HCT116 (cell line): ENCODE measurements at regions not wholly inside any gene's neighbourhood (a gene's known extent, or its start where the extent isn't known, plus 50 kb on each side); places are given as distances from the start of the nearest gene placed in this dataset.

Experiments used
- ATAC-seq: fragments of 200-7000 bp; cut with Tn5 transposase; 2 replicates; pipeline ENCODE4 v1.9.1; 2020; ENCODE audit warnings: mild to moderate bottlenecking, moderate library complexity
- BruUV-seq: library from RNA; stranded (reverse); fragments of 400-500 nt; replicated peaks from 2 replicates; lab custom pipeline; 2021; lab: Mats Ljungman, UMichigan
- CTCF ChIA-PET: fragments of 300-600 bp; sonication (Branson Sonifier 250); formaldehyde crosslinking; loops from one replicate; lab custom pipeline; 2021; ENCODE audit warnings: antibody characterized with exemption; lab: Charles Lee
- POLR2A ChIA-PET: fragments of 300-600, 350-600 bp; sonication (Branson Sonifier 250); formaldehyde crosslinking; loops from one replicate; lab custom pipeline; 2021; ENCODE audit warnings: antibody characterized with exemption; lab: Charles Lee
- RAD21 ChIA-PET, 2 experiments: fragments of 300-600 bp; sonication (Branson Sonifier 250); formaldehyde crosslinking; loops; one replicate each; lab custom pipeline; 2023; ENCODE audit warnings: low total read pairs in 2 of 2; ENCODE audit not compliant: uncharacterized antibody in 2 of 2, unreplicated experiment in 2 of 2, low non-redundant PET in 1 of 2; lab: Charles Lee
- DNase-seq: peaks from one replicate; pipeline ENCODE4 v3.0.0-alpha.2; 2010; ENCODE audit warnings: low read depth, low spot score
- H2AFZ ChIP-seq: fragments of 200-600 bp; shearing (Covaris generic), sonication (generic); 2 replicates; pipeline ENCODE4 v1.6.1; 2017; ENCODE audit warnings: low read depth, mixed run types, mixed read lengths, antibody characterized with exemption, low read length; ENCODE audit not compliant: poor library complexity, severe bottlenecking
- H3K27ac ChIP-seq: 2 replicates; pipeline ENCODE4 v1.5.1; 2012; ENCODE audit warnings: low read depth, low read length
- H3K27me3 ChIP-seq: fragments of 200-600 bp; sonication (generic); 2 replicates; pipeline ENCODE4 v1.6.1; 2016; ENCODE audit warnings: mixed run types, low read length, mixed read lengths; ENCODE audit not compliant: insufficient read depth
- H3K36me3 ChIP-seq, 2 experiments: fragments of 200-500 bp in 1 of 2; fragments of 200-600 bp in 1 of 2; sonication (Bioruptor generic) in 1 of 2; sonication (generic) in 1 of 2; 2 replicates each; pipeline versions ENCODE4 v1.5.1 to v1.6.1; 2014 to 2016; ENCODE audit warnings: low read length in 2 of 2, inconsistent platforms in 1 of 2, mixed read lengths in 1 of 2, mixed run types in 1 of 2; ENCODE audit not compliant: insufficient read depth in 2 of 2, control insufficient read depth in 1 of 2
- H3K4me1 ChIP-seq, 2 experiments: fragments of 200-600 bp in 1 of 2; sonication (generic) in 1 of 2; 2 replicates each; pipeline versions ENCODE4 v1.5.1 to v1.6.1; 2012 to 2017; ENCODE audit warnings: low read length in 2 of 2, inconsistent platforms in 1 of 2, mild to moderate bottlenecking in 1 of 2, mixed read lengths in 1 of 2, mixed run types in 1 of 2, moderate library complexity in 1 of 2; ENCODE audit not compliant: insufficient read depth in 2 of 2, control insufficient read depth in 1 of 2
- H3K4me2 ChIP-seq: fragments of 200-600 bp; sonication (generic); 2 replicates; pipeline ENCODE4 v1.6.1; 2017; ENCODE audit warnings: mixed run types, low read length, mixed read lengths
- H3K4me3 ChIP-seq, 2 experiments: fragments of 200-600 bp in 1 of 2; sonication (generic) in 1 of 2; replicated peaks in 1 of 2; 2 replicates each; pipeline ENCODE4 v1.5.1; 2011 to 2016; ENCODE audit warnings: low read length in 2 of 2, control low read depth in 1 of 2, low read depth in 1 of 2, mild to moderate bottlenecking in 1 of 2, mixed read lengths in 1 of 2, mixed run types in 1 of 2
- H3K79me2 ChIP-seq: fragments of 200-600 bp; sonication (generic); 2 replicates; pipeline ENCODE4 v1.6.1; 2017; ENCODE audit warnings: mild to moderate bottlenecking, mixed run types, low read length, moderate library complexity, mixed read lengths; ENCODE audit not compliant: insufficient read depth
- H3K9ac ChIP-seq: fragments of 200-600 bp; sonication (generic); 2 replicates; pipeline ENCODE4 v1.6.1; 2016; ENCODE audit warnings: low read length, mixed read lengths
- H3K9me2 ChIP-seq: fragments of 200-600 bp; sonication (generic), shearing (Covaris generic); 2 replicates; pipeline ENCODE4 v1.6.1; 2017; ENCODE audit warnings: mixed run types, mild to moderate bottlenecking, moderate library complexity; ENCODE audit not compliant: insufficient read depth
- H3K9me3 ChIP-seq, 2 experiments: fragments of 200-500 bp in 1 of 2; fragments of 200-600 bp in 1 of 2; sonication (Bioruptor generic) in 1 of 2; sonication (generic) in 1 of 2; 2 replicates each; pipeline ENCODE4 v1.6.1; 2014 to 2017; ENCODE audit warnings: low read length in 2 of 2, mixed read lengths in 2 of 2, inconsistent platforms in 1 of 2, low read depth in 1 of 2, mild to moderate bottlenecking in 1 of 2, mixed run types in 1 of 2, moderate library complexity in 1 of 2; ENCODE audit not compliant: control insufficient read depth in 1 of 2, insufficient read depth in 1 of 2
- H4K20me1 ChIP-seq: fragments of 200-600 bp; sonication (generic), shearing (Covaris generic); 2 replicates; pipeline ENCODE4 v1.6.1; 2017; ENCODE audit warnings: mixed run types, mild to moderate bottlenecking, moderate library complexity; ENCODE audit not compliant: insufficient read depth
- CEBPB ChIP-seq: IDR thresholded peaks from 2 replicates; pipeline ENCODE4 v1.6.1; 2012; ENCODE audit warnings: low read depth
- ELF1 ChIP-seq: IDR thresholded peaks from 2 replicates; pipeline ENCODE4 v1.6.1; 2012; ENCODE audit warnings: low read depth, borderline replicate concordance
- SRF ChIP-seq: IDR thresholded peaks from 2 replicates; pipeline ENCODE4 v1.6.1; 2012; ENCODE audit warnings: low read depth
- ZFX ChIP-seq: fragments of 450-650 bp; IDR thresholded peaks from 2 replicates; pipeline ENCODE4 v1.6.1; 2017
- intact Hi-C: fragments of 100-400 bp; cut with micrococcal nuclease; formaldehyde crosslinking; loops from 2 replicates; pipeline ENCODE4 v1.10.0; 2022
- TF ChIP-seq, protein P1 (sequence below): IDR thresholded peaks from 2 replicates; pipeline ENCODE4 v1.6.1; 2012

GRCh38 chr1:8206391-8206790 lies 111.5 kb upstream of the SLC45A1 start:
- ChIA-PET CTCF (no interaction called here), RAD21 (no interaction called here), POLR2A (interaction anchor here (0.6 to 3.6 kb wide), 3 partner anchors 9 to 931 kb away, joined by 3 to 18 read pairs (median 6); no protein-coding TSS in a partner anchor)
- intact Hi-C loops: no loop called here
- Histone ChIP-seq H3K9me3 (no peaks in the 10 kb centered on the region), H3K9me2 (no peaks in the 10 kb centered on the region), H3K9ac (no peak overlapping the region), H3K36me3 (no peaks in the 10 kb centered on the region), H3K4me1 (peaks cover 58 to 97% of the 10 kb centered on the region in 2 experiments), H3K4me3 (no peak overlapping the region), H4K20me1 (no peaks in the 10 kb centered on the region), H3K4me2 (no peak overlapping the region), H3K79me2 (no peaks in the 10 kb centered on the region), H2AFZ (no peak overlapping the region), H3K27ac (peak overlapping the region; percentile 15; the same call in 1 of the 2 replicates), H3K27me3 (no peaks in the 10 kb centered on the region)
- ATAC-seq: no peak
- BruUV-seq: no TSS peak
- DNase-seq: no peak
- no peak for TF ChIP-seq CEBPB
- 0 out of 2 replicates have a peak, but pooled peaks have one; percentile 11 for TF ChIP-seq ZFX

- H3K27ac ChIP-seq: no peak overlapping the region; the same call in 1 of the 2 replicates
- H3K9me2 ChIP-seq: no peaks in the 10 kb centered on the region
- TF ChIP-seq, protein P1, sequence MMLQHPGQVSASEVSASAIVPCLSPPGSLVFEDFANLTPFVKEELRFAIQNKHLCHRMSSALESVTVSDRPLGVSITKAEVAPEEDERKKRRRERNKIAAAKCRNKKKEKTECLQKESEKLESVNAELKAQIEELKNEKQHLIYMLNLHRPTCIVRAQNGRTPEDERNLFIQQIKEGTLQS: no peak
- TF ChIP-seq ELF1: no peak
- no peak for TF ChIP-seq SRF
- no peaks in the 10 kb centered on the region for H3K9me3 ChIP-seq
- H2AFZ ChIP-seq: no peak overlapping the region
- DNase-seq: no peak
- H3K4me2 ChIP-seq: no peak overlapping the region
- no peaks in the 10 kb centered on the region for H4K20me1 ChIP-seq
- no TSS peak for BruUV-seq
- H3K79me2 ChIP-seq: no peaks in the 10 kb centered on the region
- H3K4me1 ChIP-seq: peaks cover 58 to 97% of the 10 kb centered on the region in 2 experiments
- ChIA-PET RAD21 (no interaction called here), POLR2A (interaction anchor here (0.6 to 3.6 kb wide), 6 partner anchors 11 to 931 kb away, joined by 3 to 18 read pairs (median 4); partner anchors contain the start of gene TNFRSF9), CTCF (no interaction called here)
- no peaks in the 10 kb centered on the region for H3K27me3 ChIP-seq
- H3K36me3 ChIP-seq: no peaks in the 10 kb centered on the region
- H3K4me3 ChIP-seq: no peak overlapping the region
- no peak for ATAC-seq
- intact Hi-C loops: no loop called here
- no peak overlapping the region for H3K9ac ChIP-seq
These were observed 112.1 kb upstream of the SLC45A1 start for GRCh38 chr1:8205771-8206170.
